OCI-LY1 (cell line): ENCODE measurements at regions not wholly inside any gene's neighbourhood (a gene's known extent, or its start where the extent isn't known, plus 50 kb on each side); places are given as distances from the start of the nearest gene placed in this dataset.

ENCODE experiments used
- H2AFZ ChIP-seq: fragments of 200-600 bp; sonication (generic), shearing (Covaris generic); 2 replicates; pipeline ENCODE4 v1.6.0; 2014; ENCODE audit warnings: antibody characterized with exemption, mild to moderate bottlenecking, low read length
- H3F3A ChIP-seq: fragments of 200-600 bp; sonication (generic), shearing (Covaris generic); 2 replicates; pipeline ENCODE4 v1.6.0; 2014; ENCODE audit warnings: mild to moderate bottlenecking, antibody characterized with exemption, low read length, moderate library complexity; ENCODE audit not compliant: insufficient read depth
- H3K27ac ChIP-seq: fragments of 200-600 bp; sonication (generic); 2 replicates; pipeline ENCODE4 v1.5.1; 2014; ENCODE audit warnings: low read length, mixed run types, mild to moderate bottlenecking, low read depth; ENCODE audit not compliant: poor library complexity, severe bottlenecking
- H3K27me3 ChIP-seq: fragments of 200-600 bp; sonication (generic); 2 replicates; pipeline ENCODE4 v1.6.0; 2014; ENCODE audit warnings: antibody characterized with exemption, mild to moderate bottlenecking, low read length, moderate library complexity; ENCODE audit not compliant: insufficient read depth
- H3K36me3 ChIP-seq: fragments of 200-600 bp; sonication (generic); 2 replicates; pipeline ENCODE4 v1.6.1; 2014; ENCODE audit warnings: mild to moderate bottlenecking, antibody characterized with exemption, low read length, moderate library complexity, mixed read lengths; ENCODE audit not compliant: insufficient read depth
- H3K4me1 ChIP-seq: fragments of 200-600 bp; sonication (generic); 2 replicates; pipeline ENCODE4 v1.5.1; 2014; ENCODE audit warnings: mild to moderate bottlenecking, low read length, moderate library complexity; ENCODE audit not compliant: insufficient read depth, severe bottlenecking
- H3K4me2 ChIP-seq: fragments of 200-600 bp; sonication (generic), shearing (Covaris generic); 2 replicates; pipeline ENCODE4 v1.6.1; 2014; ENCODE audit warnings: low read length
- H3K4me3 ChIP-seq: fragments of 200-600 bp; sonication (generic); 2 replicates; pipeline ENCODE4 v1.5.1; 2014; ENCODE audit warnings: low read length, low read depth, mild to moderate bottlenecking, mixed read lengths; ENCODE audit not compliant: poor library complexity, severe bottlenecking
- H3K79me2 ChIP-seq: fragments of 200-600 bp; shearing (Covaris generic); 2 replicates; pipeline ENCODE4 v1.6.1; 2016; ENCODE audit warnings: mixed run types, low read length, mixed read lengths; ENCODE audit not compliant: insufficient read depth
- H3K9ac ChIP-seq: fragments of 200-600 bp; sonication (generic), shearing (Covaris generic); 2 replicates; pipeline ENCODE4 v1.6.1; 2014; ENCODE audit warnings: mild to moderate bottlenecking, low read length, mixed read lengths
- H3K9me2 ChIP-seq: fragments of 200-600 bp; sonication (generic), shearing (Covaris generic); 2 replicates; pipeline ENCODE4 v1.6.1; 2014; ENCODE audit warnings: low read depth, mild to moderate bottlenecking, low read length, mixed read lengths
- H3K9me3 ChIP-seq: fragments of 200-600 bp; shearing (Covaris generic); 2 replicates; pipeline ENCODE4 v1.6.1; 2014; ENCODE audit warnings: low read length, mixed read lengths
- H4K20me1 ChIP-seq: fragments of 200-600 bp; sonication (generic), shearing (Covaris generic); 2 replicates; pipeline ENCODE4 v1.6.0; 2016; ENCODE audit warnings: mild to moderate bottlenecking, low read length; ENCODE audit not compliant: insufficient read depth
- EZH2 ChIP-seq: fragments of 200-600 bp; sonication (generic), shearing (Covaris generic); IDR thresholded peaks from 2 replicates; pipeline ENCODE4 v1.8.0; 2017; ENCODE audit warnings: borderline replicate concordance, mixed run types, mild to moderate bottlenecking, antibody characterized with exemption, low read length, moderate library complexity, mixed read lengths
- TF ChIP-seq, protein P1 (sequence below): fragments of 200-600 bp; sonication (generic), shearing (Covaris generic); IDR thresholded peaks from 2 replicates; pipeline ENCODE4 v1.5.1; 2017; ENCODE audit warnings: mild to moderate bottlenecking, antibody characterized with exemption, low read length, moderate library complexity, mixed read lengths

- H3K27me3 ChIP-seq = no peaks in the 10 kb centered on the region
- no peaks in the 10 kb centered on the region for H3F3A ChIP-seq
- H3K9me2 ChIP-seq = no peaks in the 10 kb centered on the region
- no peak overlapping the region for H3K4me3 ChIP-seq
- H3K9ac ChIP-seq = no peak overlapping the region
- H3K9me3 ChIP-seq = no peaks in the 10 kb centered on the region
- no peaks in the 10 kb centered on the region for H4K20me1 ChIP-seq
- no peak overlapping the region for H3K4me2 ChIP-seq
- H3K4me1 ChIP-seq = no peaks in the 10 kb centered on the region
- no peak overlapping the region for H2AFZ ChIP-seq
- no peak overlapping the region for H3K27ac ChIP-seq
- no peaks in the 10 kb centered on the region for H3K79me2 ChIP-seq
- TF ChIP-seq, protein P1, sequence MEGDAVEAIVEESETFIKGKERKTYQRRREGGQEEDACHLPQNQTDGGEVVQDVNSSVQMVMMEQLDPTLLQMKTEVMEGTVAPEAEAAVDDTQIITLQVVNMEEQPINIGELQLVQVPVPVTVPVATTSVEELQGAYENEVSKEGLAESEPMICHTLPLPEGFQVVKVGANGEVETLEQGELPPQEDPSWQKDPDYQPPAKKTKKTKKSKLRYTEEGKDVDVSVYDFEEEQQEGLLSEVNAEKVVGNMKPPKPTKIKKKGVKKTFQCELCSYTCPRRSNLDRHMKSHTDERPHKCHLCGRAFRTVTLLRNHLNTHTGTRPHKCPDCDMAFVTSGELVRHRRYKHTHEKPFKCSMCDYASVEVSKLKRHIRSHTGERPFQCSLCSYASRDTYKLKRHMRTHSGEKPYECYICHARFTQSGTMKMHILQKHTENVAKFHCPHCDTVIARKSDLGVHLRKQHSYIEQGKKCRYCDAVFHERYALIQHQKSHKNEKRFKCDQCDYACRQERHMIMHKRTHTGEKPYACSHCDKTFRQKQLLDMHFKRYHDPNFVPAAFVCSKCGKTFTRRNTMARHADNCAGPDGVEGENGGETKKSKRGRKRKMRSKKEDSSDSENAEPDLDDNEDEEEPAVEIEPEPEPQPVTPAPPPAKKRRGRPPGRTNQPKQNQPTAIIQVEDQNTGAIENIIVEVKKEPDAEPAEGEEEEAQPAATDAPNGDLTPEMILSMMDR = no peak
- TF ChIP-seq EZH2 = no peak
- no peaks in the 10 kb centered on the region for H3K36me3 ChIP-seq
These were observed 288.0 kb upstream of the CTNNB1 start for GRCh38 chr3:40911264-40911663.

- Histone ChIP-seq H3K4me2 (no peak overlapping the region), H3K4me3 (no peak overlapping the region), H3K36me3 (no peaks in the 10 kb centered on the region), H3K9me2 (no peaks in the 10 kb centered on the region), H3K27me3 (no peaks in the 10 kb centered on the region), H3K79me2 (no peaks in the 10 kb centered on the region), H3K9me3 (no peaks in the 10 kb centered on the region), H3F3A (no peaks in the 10 kb centered on the region), H2AFZ (no peak overlapping the region), H4K20me1 (no peaks in the 10 kb centered on the region), H3K27ac (no peak overlapping the region), H3K4me1 (no peaks in the 10 kb centered on the region), H3K9ac (no peak overlapping the region)
- TF ChIP-seq EZH2 = no peak
- TF ChIP-seq, protein P1 = no peak
These were observed 287.4 kb upstream of the CTNNB1 start for GRCh38 chr3:40911928-40912327.

- no peaks in the 10 kb centered on the region for H3K27me3 ChIP-seq
- H3K4me2 ChIP-seq = no peak overlapping the region
- H3K9me3 ChIP-seq = no peaks in the 10 kb centered on the region
- H3K9me2 ChIP-seq = no peaks in the 10 kb centered on the region
- H3K27ac ChIP-seq = no peak overlapping the region
- H3K4me3 ChIP-seq = no peak overlapping the region
- no peaks in the 10 kb centered on the region for H3F3A ChIP-seq
- no peaks in the 10 kb centered on the region for H4K20me1 ChIP-seq
- no peaks in the 10 kb centered on the region for H3K4me1 ChIP-seq
- TF ChIP-seq EZH2 = no peak
- TF ChIP-seq, protein P1 = no peak
- H3K36me3 ChIP-seq = no peaks in the 10 kb centered on the region
- no peaks in the 10 kb centered on the region for H3K79me2 ChIP-seq
- H3K9ac ChIP-seq = no peak overlapping the region
- H2AFZ ChIP-seq = no peak overlapping the region
These were observed 286.8 kb upstream of the CTNNB1 start for GRCh38 chr3:40912461-40912860.
